WI38 (cell line): ENCODE measurements at regions not wholly inside any gene's neighbourhood (a gene's known extent, or its start where the extent isn't known, plus 50 kb on each side); places are given as distances from the start of the nearest gene placed in this dataset.

Experiments used
- H3K4me3 ChIP-seq: 2 replicates; pipeline ENCODE4 v1.5.1; 2011; ENCODE audit warnings: low read depth, mild to moderate bottlenecking, control low read depth, low read length
- CTCF ChIP-seq: IDR thresholded peaks from 2 replicates; pipeline ENCODE4 v1.5.1; 2012; ENCODE audit warnings: low read depth, mild to moderate bottlenecking, control low read depth, low read length

GRCh38 chr3:30471796-30472489 lies 134.5 kb upstream of the TGFBR2 start:
- no peak overlapping the region for H3K4me3 ChIP-seq
- no peak for TF ChIP-seq CTCF

- H3K4me3 ChIP-seq: no peak overlapping the region
- no peak for TF ChIP-seq CTCF
These were observed 132.9 kb upstream of the TGFBR2 start for GRCh38 chr3:30473374-30474051.

- no peak for TF ChIP-seq CTCF
- no peak overlapping the region for H3K4me3 ChIP-seq
These were observed 132.0 kb upstream of the TGFBR2 start for GRCh38 chr3:30474371-30474770.

- no peak for TF ChIP-seq CTCF
- no peak overlapping the region for H3K4me3 ChIP-seq
These were observed 131.2 kb upstream of the TGFBR2 start for GRCh38 chr3:30475038-30475808.

- TF ChIP-seq CTCF: no peak
- no peak overlapping the region for H3K4me3 ChIP-seq
These were observed 130.6 kb upstream of the TGFBR2 start for GRCh38 chr3:30475809-30476178.

GRCh38 chr3:30476368-30477084 lies 129.9 kb upstream of the TGFBR2 start:
- no peak for TF ChIP-seq CTCF
- H3K4me3 ChIP-seq: no peak overlapping the region
